GM13977 (cell line): ENCODE measurements at regions not wholly inside any gene's neighbourhood (a gene's known extent, or its start where the extent isn't known, plus 50 kb on each side); places are given as distances from the start of the nearest gene placed in this dataset.

Experiments
- DNase-seq: peaks from one replicate; pipeline ENCODE4 v3.0.0; 2012; ENCODE audit warnings: low spot score
- CTCF ChIP-seq: IDR thresholded peaks from 2 replicates; pipeline ENCODE4 v1.5.1; 2012; ENCODE audit warnings: mild to moderate bottlenecking, control low read depth; ENCODE audit not compliant: insufficient read depth; ENCODE audit errors: extremely low read depth, missing control alignments
- in situ Hi-C: fragments of 300-500 bp; cut with MboI; formaldehyde crosslinking; loops from one replicate; pipeline ENCODE4 v1.12.0; 2022; ENCODE audit warnings: low sequenced_read_pairs, low pct_unique_long_range_greater_than_20kb, mixed read lengths, inconsistent platforms; ENCODE audit not compliant: unreplicated experiment

DNA sequence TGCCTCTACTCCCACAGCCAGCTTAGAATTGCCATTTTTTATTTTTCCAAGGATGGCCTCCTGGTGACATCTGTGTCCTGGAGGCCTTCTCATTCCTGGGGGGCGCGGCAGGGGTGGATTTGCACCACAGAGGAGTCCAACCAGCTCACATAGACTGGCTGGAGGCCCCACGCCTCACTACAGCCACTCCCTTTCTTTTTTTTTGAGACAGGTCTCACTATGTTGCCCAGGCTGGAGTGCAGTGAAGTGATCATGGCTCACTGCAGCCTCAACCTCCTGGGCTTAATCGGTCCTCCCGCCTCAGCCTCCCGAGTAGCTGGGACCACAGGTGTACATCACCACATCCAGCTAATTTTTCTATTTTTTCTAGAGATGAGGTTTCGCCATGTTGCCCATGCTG, 57.6 kb upstream of the DOCK1 start:
- no peak for TF ChIP-seq CTCF
- in situ Hi-C loops: no loop called here
- no peak for DNase-seq

DNA sequence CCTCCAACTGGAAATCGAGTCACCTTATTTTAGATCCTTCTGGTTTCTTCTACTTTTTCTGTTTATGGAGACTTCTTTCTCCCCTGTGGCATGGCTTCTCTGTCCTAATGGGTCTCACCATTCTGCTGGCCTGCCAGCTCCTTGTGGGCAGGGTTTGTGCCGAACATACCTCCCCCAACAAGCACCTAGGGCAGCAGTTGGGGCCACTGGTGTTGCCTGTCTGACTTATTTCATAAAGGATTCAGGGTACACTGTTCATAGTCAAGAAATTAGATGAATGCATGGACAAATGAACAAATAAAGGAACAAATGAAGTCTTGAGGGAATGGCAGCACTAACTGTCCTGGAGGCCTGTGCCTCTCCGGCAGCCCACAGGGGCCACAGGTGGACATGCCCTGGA, 55.6 kb upstream of the DOCK1 start:
- in situ Hi-C loops: no loop called here
- TF ChIP-seq CTCF: no peak
- DNase-seq: no peak

GRCh38 chr10:126851414-126852108, 53.7 kb upstream of the DOCK1 start:
- in situ Hi-C loops: no loop called here
- no peak for DNase-seq
- no peak for TF ChIP-seq CTCF

DNA sequence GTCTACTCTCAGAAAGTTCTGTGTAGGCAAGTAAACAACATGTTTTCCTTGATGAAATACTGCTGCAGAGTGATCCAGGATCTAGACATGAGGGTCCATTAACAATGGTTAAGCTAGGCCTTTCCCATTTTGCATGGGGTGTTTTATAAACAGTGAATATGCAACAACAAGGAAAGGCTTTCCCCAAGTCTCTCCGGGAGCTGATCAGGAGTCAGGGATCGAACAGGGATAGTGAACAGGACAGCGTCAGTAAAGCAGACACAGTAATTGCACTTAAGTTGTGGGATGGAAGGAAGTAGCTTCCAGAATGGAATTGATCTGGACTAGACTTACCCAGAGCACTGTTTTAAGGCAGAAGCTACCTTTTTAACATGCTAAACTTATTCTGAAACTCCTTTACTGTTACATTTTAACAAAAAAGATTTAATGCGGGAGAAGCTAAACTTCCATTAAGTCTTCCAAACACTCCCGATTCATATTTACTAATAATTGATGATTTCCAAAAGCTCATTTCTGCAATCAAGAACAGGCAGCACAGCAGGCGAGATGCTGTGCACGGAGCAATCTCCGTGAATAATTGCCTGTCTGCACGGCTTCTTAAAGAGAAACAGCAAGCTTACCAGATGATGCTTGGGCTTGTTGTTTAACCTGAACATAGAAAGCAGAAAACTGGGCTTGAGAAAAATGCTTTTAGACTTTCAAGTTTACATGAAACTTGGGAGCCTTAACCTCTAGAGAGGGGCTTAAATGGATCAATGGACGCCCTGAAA, 50.3 kb upstream of the DOCK1 start:
- in situ Hi-C loops: no loop called here

More for the DNA sequence above, 50.3 kb upstream of the DOCK1 start:
- TF ChIP-seq CTCF: no peak
- no peak for DNase-seq
